Astrocyte (in vitro differentiated cells and primary cell): ENCODE measurements at regions not wholly inside any gene's neighbourhood (a gene's known extent, or its start where the extent isn't known, plus 50 kb on each side); places are given as distances from the start of the nearest gene placed in this dataset.

Source experiments
- CTCF ChIP-seq: IDR thresholded peaks from 2 replicates; pipeline ENCODE4 v1.5.1; 2011; ENCODE audit warnings: low read depth, mild to moderate bottlenecking, inconsistent platforms, low read length, moderate library complexity; ENCODE audit not compliant: insufficient read depth
- EZH2 ChIP-seq: IDR thresholded peaks from 2 replicates; pipeline ENCODE4 v1.6.1; 2012; ENCODE audit warnings: mild to moderate bottlenecking, low read length, inconsistent platforms; ENCODE audit not compliant: insufficient read depth

DNA sequence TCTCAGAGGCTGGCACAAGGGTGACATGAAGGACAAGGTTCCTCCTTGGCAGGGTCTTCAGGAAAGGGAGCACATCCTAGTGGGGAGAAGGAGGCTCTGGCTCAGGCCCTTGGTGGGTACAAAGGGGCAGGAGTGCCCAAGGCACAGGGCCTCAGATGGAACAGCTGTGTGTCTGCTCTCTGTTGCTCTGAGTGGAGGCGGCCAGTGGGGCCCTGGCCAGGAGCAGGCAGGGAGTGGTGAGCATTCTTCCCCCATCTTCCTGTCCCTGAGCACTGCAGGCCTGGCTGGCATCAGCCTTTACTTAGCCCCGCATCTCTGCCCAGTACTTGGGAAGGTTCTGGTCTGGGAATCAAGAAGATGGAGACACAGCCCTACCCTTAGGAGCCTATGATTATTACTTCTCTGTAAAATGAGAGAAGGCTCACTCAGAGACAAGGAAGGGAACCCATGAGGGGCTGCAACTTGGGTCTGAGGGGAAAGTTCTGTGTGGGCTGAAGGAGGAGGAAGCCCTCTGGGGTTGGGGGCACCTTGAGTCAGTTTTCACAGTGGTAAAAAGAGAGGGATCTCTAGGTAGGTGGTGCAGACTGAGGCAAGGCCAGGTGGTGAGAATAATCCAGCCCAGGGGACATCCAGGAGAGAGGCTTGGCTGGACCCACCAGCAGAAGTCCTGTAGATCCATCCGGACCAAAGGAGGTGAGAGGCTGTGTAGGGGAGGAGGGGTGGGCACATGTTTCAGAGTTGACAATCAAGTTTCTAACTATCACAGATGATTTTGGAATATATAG lies 173.5 kb downstream of the TSHZ3 start:
- TF ChIP-seq CTCF (no peak), EZH2 (no peak)
